B cell (primary cell): ENCODE measurements at regions not wholly inside any gene's neighbourhood (a gene's known extent, or its start where the extent isn't known, plus 50 kb on each side); places are given as distances from the start of the nearest gene placed in this dataset.

Source experiments
- ATAC-seq: fragments of 200-7000 bp; cut with Tn5 transposase; one replicate; pipeline ENCODE4 v1.10.0; 2021; ENCODE audit warnings: low read depth, mild to moderate bottlenecking, moderate number of reproducible peaks, moderate library complexity
- CTCF ChIA-PET: fragments of 350-600 bp; sonication (Branson Sonifier 250); formaldehyde crosslinking; loops from one replicate; lab custom pipeline; 2021; ENCODE audit warnings: antibody characterized with exemption, inconsistent platforms; lab: Charles Lee
- POLR2A ChIA-PET: fragments of 350-600 bp; sonication (Branson Sonifier 250); formaldehyde crosslinking; loops from one replicate; lab custom pipeline; 2021; ENCODE audit warnings: antibody characterized with exemption; lab: Charles Lee
- DNase-seq: peaks from one replicate; pipeline ENCODE4 v3.0.0; 2013
- H2AFZ ChIP-seq: 2 replicates; pipeline ENCODE4 v1.6.1; 2012; ENCODE audit warnings: mild to moderate bottlenecking, low read depth, low read length; ENCODE audit not compliant: insufficient read depth, poor library complexity, severe bottlenecking
- H3K27ac ChIP-seq, 2 donors: 1 replicate in 1 of 2; 2 replicates in 1 of 2; pipeline ENCODE4 v1.5.1; 2012 to 2013; ENCODE audit warnings: low read length in 2 of 2, mild to moderate bottlenecking in 2 of 2, moderate library complexity in 1 of 2
- H3K27me3 ChIP-seq, 4 experiments: fragments of 200-600 bp in 1 of 4; sonication (generic) in 1 of 4; replicated peaks in 1 of 4; 1 replicate in 2 of 4; 2 replicates in 2 of 4; pipeline versions ENCODE4 v1.6.1 to v1.7.0; 2013 to 2016; ENCODE audit warnings: low read length in 3 of 4, mild to moderate bottlenecking in 2 of 4, mixed read lengths in 1 of 4, moderate library complexity in 1 of 4; ENCODE audit not compliant: insufficient read depth in 4 of 4, control insufficient read depth in 3 of 4; ENCODE audit errors: control extremely low read depth in 1 of 4
- H3K36me3 ChIP-seq, 2 experiments: replicated peaks in 1 of 2; 1 replicate in 1 of 2; 2 replicates in 1 of 2; pipeline versions ENCODE4 v1.6.1 to v1.7.1; 2013; ENCODE audit warnings: low read length in 1 of 2; ENCODE audit not compliant: insufficient read depth in 2 of 2, control insufficient read depth in 1 of 2; ENCODE audit errors: control extremely low read depth in 1 of 2, extremely low read depth in 1 of 2
- H3K4me1 ChIP-seq, 2 donors: fragments of 200-600 bp in 1 of 2; sonication (generic) in 1 of 2; 1 replicate in 1 of 2; 2 replicates in 1 of 2; pipeline versions ENCODE4 v1.5.1 to v1.6.1; 2013 to 2017; ENCODE audit warnings: low read length in 2 of 2; ENCODE audit not compliant: control insufficient read depth in 2 of 2, insufficient read depth in 2 of 2
- H3K4me2 ChIP-seq: replicated peaks from 2 replicates; pipeline ENCODE3; 2012; ENCODE audit warnings: mild to moderate bottlenecking, low read depth, low read length; ENCODE audit not compliant: poor library complexity, severe bottlenecking
- H3K4me3 ChIP-seq, 5 experiments: fragments of 200-600 bp in 1 of 5; sonication (generic) in 1 of 5; 1 replicate in 3 of 5; 2 replicates in 2 of 5; pipeline versions ENCODE4 v1.5.1 to v1.7.0; 2011 to 2016; ENCODE audit warnings: low read length in 4 of 5, mild to moderate bottlenecking in 4 of 5, low read depth in 2 of 5, control low read depth in 1 of 5, moderate library complexity in 1 of 5; ENCODE audit not compliant: insufficient read depth in 1 of 5; ENCODE audit errors: control extremely low read depth in 1 of 5, extremely low read depth in 1 of 5
- H3K79me2 ChIP-seq: fragments of 200-600 bp; sonication (generic); one replicate; pipeline ENCODE4 v1.6.0; 2016; ENCODE audit warnings: low read length; ENCODE audit not compliant: control insufficient read depth, insufficient read depth
- H3K9ac ChIP-seq: fragments of 200-600 bp; sonication (generic); 2 replicates; pipeline ENCODE4 v1.6.1; 2017; ENCODE audit warnings: mild to moderate bottlenecking, low read length, moderate library complexity
- H3K9me3 ChIP-seq, 3 donors: one replicate each; pipeline versions ENCODE4 v1.6.1 to v1.7.1; 2013; ENCODE audit warnings: low read length in 2 of 3; ENCODE audit not compliant: control insufficient read depth in 2 of 3, insufficient read depth in 1 of 3; ENCODE audit errors: control extremely low read depth in 1 of 3
- H4K20me1 ChIP-seq: 2 replicates; pipeline ENCODE4 v1.6.0; 2012; ENCODE audit warnings: mild to moderate bottlenecking, low read length; ENCODE audit not compliant: insufficient read depth, control insufficient read depth, poor library complexity, severe bottlenecking
- H3K27ac Mint-ChIP-seq: one replicate; pipeline ENCODE4 v1.8.0; 2021; ENCODE audit warnings: mixed read lengths
- H3K27me3 Mint-ChIP-seq: one replicate; pipeline ENCODE4 v1.8.0; 2021; ENCODE audit warnings: mixed read lengths
- H3K4me1 Mint-ChIP-seq: one replicate; pipeline ENCODE4 v1.8.0; 2021; ENCODE audit warnings: mixed read lengths
- H3K4me3 Mint-ChIP-seq: one replicate; pipeline ENCODE4 v1.8.0; 2021; ENCODE audit warnings: mixed read lengths
- H3K9me3 Mint-ChIP-seq: one replicate; pipeline ENCODE4 v1.8.0; 2022; ENCODE audit warnings: mixed read lengths; ENCODE audit not compliant: insufficient read depth
- CTCF ChIP-seq: fragments of 200-600 bp; IDR thresholded peaks from one replicate; pipeline ENCODE4 v1.8.0; 2022; ENCODE audit warnings: antibody characterized with exemption, mild to moderate bottlenecking
- EZH2 ChIP-seq: IDR thresholded peaks from 2 replicates; pipeline ENCODE4 v1.6.1; 2012; ENCODE audit warnings: borderline replicate concordance, low read depth, mild to moderate bottlenecking, moderate library complexity, low read length; ENCODE audit not compliant: insufficient read depth, poor library complexity, severe bottlenecking
- WGBS: methylation state at CpG from one replicate; pipeline ENCODE4 v1.1.5; 2013; ENCODE audit warnings: missing lambda C conversion rate; ENCODE audit not compliant: insufficient coverage; 5-methylcytosine and 5-hydroxymethylcytosine counted together
- intact Hi-C: fragments of 100-400 bp; cut with micrococcal nuclease; formaldehyde crosslinking; loops from one replicate; pipeline ENCODE4 v1.10.0; 2022

- Mint-ChIP-seq H3K4me1 (no peaks in the 10 kb centered on the region), H3K27ac (no peak overlapping the region), H3K9me3 (no peaks in the 10 kb centered on the region), H3K27me3 (peaks cover 21% of the 10 kb centered on the region), H3K4me3 (no peak overlapping the region)
- Histone ChIP-seq H3K36me3 (no peaks in the 10 kb centered on the region), H3K9me3 (no peaks in the 10 kb centered on the region), H3K9ac (no peak overlapping the region), H4K20me1 (no peaks in the 10 kb centered on the region), H3K4me2 (no peak overlapping the region), H3K4me3 (no peak overlapping the region), H3K27ac (no peak overlapping the region), H3K79me2 (no peaks in the 10 kb centered on the region), H3K4me1 (no peaks in the 10 kb centered on the region), H2AFZ (no peak overlapping the region), H3K27me3 (peaks cover 0 to 3% (median 0%) of the 10 kb centered on the region in 4 experiments)
- ATAC-seq (no peak), DNase-seq (no peak)
- intact Hi-C loops = no loop called here
- POLR2A ChIA-PET = no interaction called here
- WGBS = 57% methylated on average over 2 of the region's 3 CpGs
- no peak for TF ChIP-seq CTCF
- no peak for TF ChIP-seq EZH2
- CTCF ChIA-PET = no interaction called here
Measured at GRCh38 chr1:90773812-90774211, 56.7 kb upstream of the BARHL2 start.

GRCh38 chr1:90768826-90769225, 51.7 kb upstream of the BARHL2 start:
- TF ChIP-seq CTCF (no peak), EZH2 (no peak)
- H3K4me1 ChIP-seq = no peaks in the 10 kb centered on the region
- CTCF ChIA-PET = no interaction called here
- Mint-ChIP-seq H3K27ac (no peak overlapping the region), H3K4me3 (no peak overlapping the region), H3K27me3 (peaks cover 45% of the 10 kb centered on the region), H3K9me3 (peaks cover 2% of the 10 kb centered on the region), H3K4me1 (no peaks in the 10 kb centered on the region)
- ATAC-seq = no peak
- POLR2A ChIA-PET = no interaction called here
- H3K79me2 ChIP-seq = no peaks in the 10 kb centered on the region
- intact Hi-C loops = no loop called here
- no peaks in the 10 kb centered on the region for H4K20me1 ChIP-seq
- no peak overlapping the region for H3K4me2 ChIP-seq
- peaks cover 0 to 3% (median 0%) of the 10 kb centered on the region in 4 experiments for H3K27me3 ChIP-seq
- WGBS = no CpG with 5 or more reads among the region's 2 CpGs
- H3K9me3 ChIP-seq = no peaks in the 10 kb centered on the region
- no peak overlapping the region for H3K27ac ChIP-seq
- H2AFZ ChIP-seq = no peak overlapping the region
- no peak overlapping the region for H3K4me3 ChIP-seq
- no peak overlapping the region for H3K9ac ChIP-seq
- no peak for DNase-seq
- no peaks in the 10 kb centered on the region for H3K36me3 ChIP-seq
